ENCODE measurements at regions not wholly inside any gene's neighbourhood (a gene's known extent, or its start where the extent isn't known, plus 50 kb on each side); places are given as distances from the start of the nearest gene placed in this dataset.

- H3K4me3 ChIP-seq (ENCODE audit: low read depth, low read length): no peak overlapping the region
- no peak for DNase-seq (ENCODE audit: low read depth)
- no peak for TF ChIP-seq CTCF (conservative IDR thresholded peaks at IDR 0.05; ENCODE audit: low read depth, low read length)
Measured at GRCh38 chr1:195278644-195279043, 1329.6 kb downstream of the KCNT2 start.

GRCh38 chr1:195275710-195276109 lies 1332.5 kb downstream of the KCNT2 start:
- no peak overlapping the region for H3K4me3 ChIP-seq (ENCODE audit: low read depth, low read length)
- TF ChIP-seq CTCF (conservative IDR thresholded peaks at IDR 0.05; ENCODE audit: low read depth, low read length): no peak
- DNase-seq (ENCODE audit: low read depth): no peak

GRCh38 chr1:195251900-195252299 lies 1356.3 kb downstream of the KCNT2 start:
- DNase-seq (ENCODE audit: low read depth): no peak
- no peak overlapping the region for H3K4me3 ChIP-seq (ENCODE audit: low read depth, low read length)
- no peak for TF ChIP-seq CTCF (conservative IDR thresholded peaks at IDR 0.05; ENCODE audit: low read depth, low read length)

GRCh38 chr1:195243492-195243891 lies 1364.7 kb downstream of the KCNT2 start:
- H3K4me3 ChIP-seq (ENCODE audit: low read depth, low read length): no peak overlapping the region
- DNase-seq (ENCODE audit: low read depth): no peak
- TF ChIP-seq CTCF (conservative IDR thresholded peaks at IDR 0.05; ENCODE audit: low read depth, low read length): no peak

GRCh38 chr1:195241066-195241465 lies 1367.2 kb downstream of the KCNT2 start:
- TF ChIP-seq CTCF (conservative IDR thresholded peaks at IDR 0.05; ENCODE audit: low read depth, low read length): no peak
- no peak overlapping the region for H3K4me3 ChIP-seq (ENCODE audit: low read depth, low read length)
- DNase-seq (ENCODE audit: low read depth): no peak

GRCh38 chr1:195238313-195238712 lies 1369.9 kb downstream of the KCNT2 start:
- no peak for TF ChIP-seq CTCF (conservative IDR thresholded peaks at IDR 0.05; ENCODE audit: low read depth, low read length)
- DNase-seq (ENCODE audit: low read depth): no peak
- H3K4me3 ChIP-seq (ENCODE audit: low read depth, low read length): no peak overlapping the region

GRCh38 chr1:195236991-195237889 lies 1371.0 kb downstream of the KCNT2 start:
- TF ChIP-seq CTCF (conservative IDR thresholded peaks at IDR 0.05; ENCODE audit: low read depth, low read length): no peak
- H3K4me3 ChIP-seq (ENCODE audit: low read depth, low read length): no peak overlapping the region
- no peak for DNase-seq (ENCODE audit: low read depth)

Measured in epithelial cell of proximal tubule (primary cell).